ENCODE measurements at regions not wholly inside any gene's neighbourhood (a gene's known extent, or its start where the extent isn't known, plus 50 kb on each side); places are given as distances from the start of the nearest gene placed in this dataset.

GRCh38 chr5:166505067-166505466 is 1786.4 kb upstream of the WWC1 start:
- no peak for DNase-seq (ENCODE audit: low spot score)

- DNase-seq (ENCODE audit: low spot score): no peak
Measured at GRCh38 chr5:166505544-166505943, 1785.9 kb upstream of the WWC1 start.

- DNase-seq (ENCODE audit: low spot score): no peak
Measured at GRCh38 chr5:166507810-166508425, 1783.5 kb upstream of the WWC1 start.

- DNase-seq (ENCODE audit: low spot score): peak; percentile 34
Measured at GRCh38 chr5:166509085-166509484, 1782.4 kb upstream of the WWC1 start.

- DNase-seq (ENCODE audit: low spot score): no peak
Measured at GRCh38 chr5:166517976-166518375, 1773.5 kb upstream of the WWC1 start.

DNA sequence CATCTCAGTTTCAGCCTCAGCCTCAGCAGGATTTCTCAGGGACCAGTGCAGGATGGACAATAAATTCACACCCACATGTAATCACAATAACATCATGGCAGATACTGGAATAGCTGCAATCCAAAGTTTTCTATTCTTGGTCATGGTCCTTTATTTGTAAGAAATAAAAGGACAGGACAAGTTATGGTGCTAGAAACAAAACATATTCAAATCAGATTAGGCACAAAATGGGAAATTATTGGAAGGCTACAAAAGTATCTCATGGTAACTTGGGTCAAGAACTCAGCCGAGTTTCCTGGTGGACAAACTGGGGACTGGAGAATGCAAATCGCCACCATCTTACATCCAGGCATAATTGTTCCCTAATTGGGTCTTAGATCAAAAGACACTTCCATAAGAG is 1768.2 kb upstream of the WWC1 start:
- DNase-seq (ENCODE audit: low spot score): no peak

DNA sequence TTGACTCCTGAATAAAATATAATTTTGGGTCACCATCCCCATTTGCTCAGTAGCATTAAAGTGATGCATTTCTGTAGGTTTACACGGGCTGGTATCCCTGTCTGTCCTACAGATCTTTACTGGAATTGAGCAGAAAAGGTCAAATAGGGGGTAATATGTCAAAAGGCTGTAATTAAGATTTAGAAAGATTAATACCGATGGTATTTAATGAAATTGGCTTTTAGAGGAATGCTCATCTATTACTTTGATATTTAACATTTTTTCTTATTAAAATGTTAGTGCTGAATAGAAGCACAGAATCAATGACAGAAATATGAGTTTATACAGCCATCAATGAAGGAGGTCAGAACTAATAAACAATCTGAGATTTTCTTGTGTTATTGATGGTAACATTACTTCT is 1762.2 kb upstream of the WWC1 start:
- no peak for DNase-seq (ENCODE audit: low spot score)

DNA sequence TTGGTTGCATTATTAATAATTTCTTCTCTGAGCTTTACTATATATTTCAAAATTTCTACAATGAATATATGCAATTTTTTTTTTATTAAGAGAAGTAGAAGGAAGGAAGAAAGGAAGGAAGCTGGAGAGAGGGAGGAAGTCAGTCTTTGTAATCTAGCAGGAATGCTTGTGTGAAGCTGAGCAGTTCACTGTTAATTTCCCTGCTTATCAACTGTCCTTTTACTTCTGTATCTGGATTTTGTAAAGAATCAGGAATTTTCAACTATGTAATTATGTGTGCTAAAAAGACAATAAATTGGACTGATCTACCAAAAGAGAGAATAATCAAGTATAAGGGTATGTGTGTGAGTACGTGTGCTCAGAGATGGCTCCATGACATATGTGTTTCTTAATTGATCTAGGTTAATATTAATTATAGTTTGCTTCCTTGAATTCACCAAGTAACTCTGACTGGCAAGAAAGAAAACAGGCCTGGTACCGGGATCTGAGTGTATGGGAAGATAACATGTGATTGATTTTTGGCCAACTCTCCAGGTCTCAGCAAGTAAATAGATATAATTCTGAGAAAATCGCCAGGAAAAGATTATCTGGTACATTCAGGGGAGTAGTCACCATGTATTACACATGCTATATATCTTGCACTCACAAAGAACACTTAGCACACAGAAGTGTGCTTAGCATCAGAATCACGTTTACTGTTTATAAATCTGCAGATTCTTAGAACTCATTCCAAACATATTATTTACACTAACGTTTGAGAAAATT is 1758.8 kb upstream of the WWC1 start:
- DNase-seq (ENCODE audit: low spot score): no peak

DNA sequence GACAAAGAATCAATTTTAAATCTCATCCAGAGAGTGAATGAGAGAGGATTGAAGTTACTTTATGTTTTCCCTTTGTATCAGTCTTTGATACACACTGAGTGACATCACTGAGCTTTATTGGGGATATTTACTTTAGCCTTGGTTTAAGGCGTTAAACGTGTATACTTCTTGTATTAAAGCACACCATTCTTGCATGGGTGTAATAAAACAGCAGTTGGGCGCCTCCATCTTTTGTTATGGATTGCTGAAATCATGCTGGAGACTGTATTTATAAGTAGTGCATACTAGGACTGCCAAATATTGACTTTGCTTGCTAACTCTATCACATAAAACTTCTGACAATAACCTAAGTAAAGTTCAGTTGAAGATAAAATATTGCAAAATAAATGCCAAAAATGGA is 1755.8 kb upstream of the WWC1 start:
- DNase-seq (ENCODE audit: low spot score): no peak

GRCh38 chr5:166540156-166540555 is 1751.3 kb upstream of the WWC1 start:
- no peak for DNase-seq (ENCODE audit: low spot score)

DNA sequence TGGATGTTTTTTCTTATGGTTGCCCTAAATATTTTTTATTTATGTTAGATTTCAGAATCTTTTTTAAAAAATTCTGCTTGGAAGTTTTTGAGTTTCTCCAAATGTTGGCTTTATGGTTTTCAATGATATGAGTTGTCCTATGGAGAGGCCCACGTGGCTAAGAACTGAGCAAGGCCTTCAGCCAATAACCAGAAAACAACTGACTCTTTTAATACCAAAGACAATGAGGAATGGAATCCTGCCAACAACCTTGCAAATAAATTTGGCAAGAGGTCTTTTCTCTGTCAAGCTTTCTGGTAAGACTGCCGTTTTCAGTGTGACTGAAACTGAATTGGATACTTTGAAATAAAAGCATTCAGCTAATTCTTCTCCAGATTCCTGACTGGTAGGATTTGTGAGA is 1740.1 kb upstream of the WWC1 start:
- DNase-seq (ENCODE audit: low spot score): no peak

- DNase-seq (ENCODE audit: low spot score): no peak
Measured at GRCh38 chr5:166553778-166554177, 1737.7 kb upstream of the WWC1 start.

DNA sequence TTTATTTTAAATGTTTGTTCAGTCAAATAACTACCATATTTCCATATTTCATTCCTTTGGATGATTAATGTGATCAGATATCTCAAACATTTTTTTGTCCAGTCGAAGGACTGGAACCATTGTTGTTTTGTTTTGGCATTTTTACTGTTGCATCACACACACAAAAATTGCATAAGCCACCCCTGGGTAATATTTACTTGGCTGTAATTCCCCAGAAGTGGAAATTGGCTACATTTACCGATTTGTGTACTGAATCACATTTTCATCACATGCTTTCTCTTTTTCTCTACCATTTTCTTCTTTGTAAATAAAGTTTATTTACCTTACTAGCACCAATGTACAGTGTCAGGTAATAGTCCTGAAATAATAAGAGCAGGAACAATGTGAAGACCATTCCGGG is 1729.7 kb upstream of the WWC1 start:
- DNase-seq (ENCODE audit: low spot score): no peak

- no peak for DNase-seq (ENCODE audit: low spot score)
Measured at GRCh38 chr5:166562246-166562645, 1729.2 kb upstream of the WWC1 start.

GRCh38 chr5:166566725-166567124 is 1724.7 kb upstream of the WWC1 start:
- no peak for DNase-seq (ENCODE audit: low spot score)

GRCh38 chr5:166570865-166571264 is 1720.6 kb upstream of the WWC1 start:
- DNase-seq (ENCODE audit: low spot score): no peak

GRCh38 chr5:166571668-166572067 is 1719.8 kb upstream of the WWC1 start:
- no peak for DNase-seq (ENCODE audit: low spot score)

GRCh38 chr5:166576323-166576722 is 1715.1 kb upstream of the WWC1 start:
- no peak for DNase-seq (ENCODE audit: low spot score)

DNA sequence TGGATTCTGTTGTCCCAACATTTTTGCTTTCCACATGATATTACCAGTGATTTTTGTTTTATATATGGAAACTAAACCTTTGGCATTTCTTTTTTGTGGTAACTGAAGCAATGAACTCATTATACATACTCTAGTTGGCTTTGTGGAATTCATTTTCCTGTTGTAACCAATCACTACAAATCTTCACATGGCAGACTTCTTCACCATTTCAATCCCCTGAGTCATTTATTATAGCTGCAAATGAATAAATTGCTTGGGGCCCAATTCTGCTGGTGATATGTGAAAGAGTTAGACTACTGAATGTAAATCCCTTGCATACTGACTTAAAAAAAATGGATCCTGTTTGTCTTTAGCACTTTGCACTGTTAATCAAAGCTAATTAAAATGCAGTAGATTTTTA is 1709.6 kb upstream of the WWC1 start:
- no peak for DNase-seq (ENCODE audit: low spot score)

GRCh38 chr5:166582416-166582815 is 1709.0 kb upstream of the WWC1 start:
- no peak for DNase-seq (ENCODE audit: low spot score)

- no peak for DNase-seq (ENCODE audit: low spot score)
Measured at GRCh38 chr5:166594567-166594966, 1696.9 kb upstream of the WWC1 start.

DNA sequence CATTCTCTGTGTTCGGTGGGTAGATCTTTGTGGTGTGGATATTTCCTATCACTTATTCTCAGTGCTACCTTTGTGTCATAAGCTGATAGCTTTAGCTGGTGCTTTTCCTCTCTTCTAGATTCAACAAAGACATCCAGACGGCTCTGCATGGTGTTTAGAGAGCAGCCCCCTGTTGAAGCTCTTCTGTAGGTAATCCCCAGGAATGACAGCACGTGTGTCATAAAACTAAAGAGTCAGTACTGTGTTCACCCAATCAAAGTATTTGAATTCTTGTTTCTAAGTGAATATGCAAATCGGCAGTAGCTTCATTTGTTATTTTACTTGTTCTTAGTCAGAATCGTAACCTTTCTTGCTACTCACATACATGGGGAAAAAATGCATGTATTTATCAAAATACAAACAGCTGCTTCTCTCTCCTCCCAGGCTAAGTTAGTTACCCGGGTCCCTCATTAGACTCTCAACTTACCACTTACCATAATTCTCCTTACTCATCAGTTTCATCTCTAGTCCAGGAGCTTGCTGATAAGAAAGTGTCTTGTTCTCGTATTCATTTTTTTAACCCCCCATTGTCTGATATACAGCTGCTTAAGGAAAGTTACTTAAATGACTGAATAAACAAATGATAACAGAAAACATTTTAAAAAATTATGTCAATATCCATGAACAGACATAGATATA is 1696.0 kb upstream of the WWC1 start:
- DNase-seq (ENCODE audit: low spot score): no peak

- DNase-seq (ENCODE audit: low spot score): no peak
Measured at GRCh38 chr5:166596043-166596442, 1695.4 kb upstream of the WWC1 start.
